ENCODE measurements at regions not wholly inside any gene's neighbourhood (a gene's known extent, or its start where the extent isn't known, plus 50 kb on each side); places are given as distances from the start of the nearest gene placed in this dataset.
A peak's percentile ranks its signal among the peaks of the same experiment; 100 is the strongest.
"Not testable (repeated sequence)": the region's sequence is repeated elsewhere in the genome, so short reads cannot be mapped to it uniquely, and the experiment has no call there.

DNA sequence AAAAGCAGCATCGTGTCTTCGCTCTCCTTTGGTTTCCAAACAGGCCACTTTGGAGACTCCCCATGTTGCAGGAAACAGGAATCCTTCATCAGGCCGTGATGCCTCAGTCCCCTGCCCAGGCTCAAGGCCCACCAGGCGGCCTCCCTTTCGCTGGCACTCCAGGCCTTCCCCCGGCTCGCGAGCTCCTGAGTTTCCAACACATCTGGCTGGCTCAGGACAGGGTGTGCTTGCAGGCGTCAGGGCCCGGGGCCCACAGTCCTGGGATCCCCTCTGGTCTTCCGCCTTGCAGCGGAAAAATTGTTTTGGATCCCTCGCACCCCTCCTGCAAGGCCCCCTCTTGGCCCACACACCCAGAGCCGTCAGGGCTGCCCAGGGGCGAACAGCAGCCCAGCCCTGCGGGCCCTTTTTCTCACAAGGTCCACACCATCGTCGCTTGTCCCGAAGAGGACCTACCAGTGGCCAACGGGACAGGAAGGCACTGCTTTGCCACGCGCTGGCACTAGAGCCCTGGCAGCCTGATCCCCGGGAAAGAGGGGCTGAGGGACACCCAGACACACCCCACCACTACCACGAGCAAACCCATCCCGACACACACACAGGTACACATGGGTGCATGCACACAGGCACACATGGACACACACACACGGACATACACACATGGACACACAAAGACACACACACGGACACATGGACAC is 1930.9 kb upstream of the DEFB115 start:
- H3K36me3 Mint-ChIP-seq (ENCODE audit: low read depth), result no peaks in the 10 kb centered on the region
- ATAC-seq (peak; percentile 14), DNase-seq (no peak)
- H3K27ac Mint-ChIP-seq, result no peak overlapping the region
- H3K27me3 Mint-ChIP-seq, result no peaks in the 10 kb centered on the region
- H3K4me3 Mint-ChIP-seq, result no peak overlapping the region
- peaks cover 2% of the 10 kb centered on the region for H3K9me3 ChIP-seq (ENCODE audit: control insufficient read depth, low read length, poor library complexity, severe bottlenecking)
- H3K4me1 Mint-ChIP-seq, result no peaks in the 10 kb centered on the region

DNA sequence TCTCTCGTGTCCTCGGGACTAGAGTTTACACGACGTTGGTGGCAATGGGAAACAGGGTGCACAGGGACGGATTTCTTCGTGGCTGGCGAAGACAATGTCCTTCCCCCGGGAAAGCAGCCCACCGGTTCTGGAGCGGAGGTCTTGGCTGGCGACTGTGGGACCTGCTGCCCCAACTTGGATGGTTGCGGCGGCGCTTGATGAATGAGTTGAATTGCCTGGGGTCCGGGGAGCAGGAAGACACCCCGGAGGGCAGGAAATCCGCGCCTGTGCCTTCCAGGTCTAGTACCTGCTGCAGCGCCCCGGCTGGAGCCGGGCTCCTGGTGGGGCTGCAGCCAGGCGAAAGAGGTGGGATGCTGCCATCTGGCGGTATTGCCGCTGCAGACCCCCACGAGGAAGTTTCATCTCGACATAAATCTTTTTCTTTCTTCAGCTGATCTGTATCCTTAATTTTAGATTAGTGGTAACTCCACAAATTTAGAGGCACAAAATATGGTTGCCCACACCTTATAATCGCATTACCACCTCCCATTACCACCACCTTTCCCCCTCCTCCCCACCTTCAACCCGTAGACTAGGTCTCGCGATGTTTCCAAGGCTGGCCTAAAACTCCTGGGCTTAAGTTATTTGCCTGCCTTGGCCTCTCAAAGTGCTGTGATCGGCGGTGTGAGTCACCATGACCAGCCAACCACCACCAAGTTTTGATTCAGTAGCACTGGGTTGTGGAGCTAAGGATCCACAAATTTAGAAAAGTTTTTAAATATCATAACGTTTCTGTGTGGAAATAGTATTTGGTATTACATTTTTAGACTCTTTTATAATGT is 1929.7 kb upstream of the DEFB115 start:
- not testable (repeated sequence) for H3K27ac Mint-ChIP-seq; ATAC-seq; DNase-seq; H3K4me3 Mint-ChIP-seq; H3K4me1 Mint-ChIP-seq; H3K9me3 ChIP-seq (ENCODE audit: control insufficient read depth, low read length, poor library complexity, severe bottlenecking); H3K27me3 Mint-ChIP-seq; H3K36me3 Mint-ChIP-seq (ENCODE audit: low read depth)

DNA sequence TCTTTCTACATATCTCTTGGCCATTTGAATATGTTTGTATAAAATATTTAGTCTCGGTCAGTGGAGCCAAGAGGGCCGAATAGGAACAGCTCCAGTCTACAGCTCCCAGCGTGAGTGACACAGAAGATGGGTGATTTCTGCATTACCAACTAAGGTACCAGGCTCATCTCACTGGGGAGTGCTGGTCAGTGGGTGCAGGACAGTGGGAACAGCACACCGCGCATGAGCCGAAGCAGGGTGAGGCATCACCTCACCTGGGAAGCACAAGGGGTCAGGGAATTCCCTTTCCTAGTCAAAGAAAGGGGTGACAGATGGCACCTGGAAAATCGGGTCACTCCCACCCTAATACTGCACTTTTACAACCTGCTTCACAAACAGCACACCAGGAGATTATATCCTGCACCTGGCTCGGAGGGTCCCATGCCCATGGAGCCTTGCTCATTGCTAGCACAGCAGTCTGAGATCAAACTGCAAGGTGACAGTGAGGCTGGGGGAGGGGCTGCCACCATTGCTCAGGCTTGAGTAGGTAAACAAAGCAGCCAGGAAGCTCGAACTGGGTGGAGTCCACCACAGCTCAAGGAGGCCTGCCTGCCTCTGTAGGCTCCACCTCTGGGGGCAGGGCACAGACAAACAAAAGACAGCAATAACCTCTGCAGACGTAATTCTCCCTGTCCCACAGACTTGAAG is 1926.9 kb upstream of the DEFB115 start:
- not testable (repeated sequence) for H3K27ac Mint-ChIP-seq; H3K9me3 ChIP-seq (ENCODE audit: control insufficient read depth, low read length, poor library complexity, severe bottlenecking); H3K36me3 Mint-ChIP-seq (ENCODE audit: low read depth); ATAC-seq; H3K4me3 Mint-ChIP-seq; H3K4me1 Mint-ChIP-seq; DNase-seq; H3K27me3 Mint-ChIP-seq

DNA sequence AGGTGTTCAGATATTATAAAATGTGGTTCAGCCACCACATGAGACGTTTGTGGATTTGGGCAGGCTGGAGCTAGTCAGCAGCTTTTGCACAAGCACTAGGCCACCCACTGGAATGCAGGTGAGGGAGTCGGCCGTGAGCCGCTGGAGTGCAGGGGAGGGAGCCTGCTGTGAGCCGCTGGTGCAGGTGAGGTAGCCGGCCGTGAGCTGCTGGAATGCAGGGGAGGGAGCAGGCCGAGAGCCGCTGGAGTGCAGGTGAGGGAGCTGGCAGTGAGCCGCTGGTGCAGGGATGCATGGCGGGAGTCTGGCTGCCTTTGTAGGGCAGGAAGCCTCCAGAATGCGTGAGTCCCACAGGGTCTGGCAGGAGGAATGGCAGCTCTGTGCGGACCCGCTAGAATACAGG is 1907.6 kb upstream of the DEFB115 start:
- ATAC-seq, result no peak
- H3K9me3 ChIP-seq (ENCODE audit: control insufficient read depth, low read length, poor library complexity, severe bottlenecking), result no peaks in the 10 kb centered on the region
- H3K36me3 Mint-ChIP-seq (ENCODE audit: low read depth), result no peaks in the 10 kb centered on the region
- H3K4me3 Mint-ChIP-seq, result no peak overlapping the region
- DNase-seq, result no peak
- H3K27ac Mint-ChIP-seq, result no peak overlapping the region
- no peaks in the 10 kb centered on the region for H3K27me3 Mint-ChIP-seq
- no peaks in the 10 kb centered on the region for H3K4me1 Mint-ChIP-seq

DNA sequence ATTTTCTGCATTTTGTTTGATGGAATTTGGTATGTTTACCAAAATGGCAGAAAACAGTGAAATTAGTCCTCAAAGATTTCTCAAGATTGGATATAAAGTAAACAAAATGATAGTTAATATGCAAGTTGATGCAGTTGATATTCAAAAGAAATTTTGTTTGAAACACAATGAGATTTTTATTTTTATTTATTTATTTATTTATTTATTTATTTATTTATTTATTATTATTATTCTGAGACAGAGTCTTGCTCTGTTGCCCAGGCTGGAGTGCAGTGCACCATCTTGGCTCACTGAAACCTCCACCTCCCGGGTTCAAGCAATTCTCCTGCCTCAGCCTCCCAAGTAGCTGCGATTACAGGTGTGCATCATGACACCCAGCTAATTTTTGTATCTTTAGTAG is 1881.5 kb upstream of the DEFB115 start:
- H3K4me3 Mint-ChIP-seq, ATAC-seq: not testable (repeated sequence)

DNA sequence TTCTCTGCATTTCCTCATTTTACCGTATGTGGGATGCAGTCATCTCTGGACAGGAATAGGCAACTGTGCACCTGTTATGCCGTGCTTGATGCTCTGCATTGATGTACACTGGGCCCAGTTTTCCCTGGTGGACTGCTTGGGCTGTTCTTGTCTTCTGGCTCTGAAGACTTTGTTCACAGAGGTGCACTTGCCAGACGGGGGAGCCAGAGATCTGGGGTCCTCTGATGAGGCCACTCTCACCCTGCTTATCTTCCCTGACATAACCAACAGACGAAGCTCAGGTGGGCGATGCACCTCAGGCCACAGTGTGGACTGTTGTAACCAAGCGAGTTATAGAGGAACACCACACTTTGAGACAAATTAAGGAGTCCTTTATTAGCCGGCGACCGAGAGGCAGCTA is 1864.6 kb upstream of the DEFB115 start:
- not testable (repeated sequence) for H3K36me3 Mint-ChIP-seq (ENCODE audit: low read depth); H3K9me3 ChIP-seq (ENCODE audit: control insufficient read depth, low read length, poor library complexity, severe bottlenecking); H3K4me1 Mint-ChIP-seq; H3K4me3 Mint-ChIP-seq; DNase-seq; H3K27ac Mint-ChIP-seq; H3K27me3 Mint-ChIP-seq; ATAC-seq

More for the DNA sequence above, 1881.5 kb upstream of the DEFB115 start:
- not testable (repeated sequence) for H3K27ac Mint-ChIP-seq; H3K27me3 Mint-ChIP-seq; DNase-seq; H3K36me3 Mint-ChIP-seq (ENCODE audit: low read depth); H3K4me1 Mint-ChIP-seq; H3K9me3 ChIP-seq (ENCODE audit: control insufficient read depth, low read length, poor library complexity, severe bottlenecking)

DNA sequence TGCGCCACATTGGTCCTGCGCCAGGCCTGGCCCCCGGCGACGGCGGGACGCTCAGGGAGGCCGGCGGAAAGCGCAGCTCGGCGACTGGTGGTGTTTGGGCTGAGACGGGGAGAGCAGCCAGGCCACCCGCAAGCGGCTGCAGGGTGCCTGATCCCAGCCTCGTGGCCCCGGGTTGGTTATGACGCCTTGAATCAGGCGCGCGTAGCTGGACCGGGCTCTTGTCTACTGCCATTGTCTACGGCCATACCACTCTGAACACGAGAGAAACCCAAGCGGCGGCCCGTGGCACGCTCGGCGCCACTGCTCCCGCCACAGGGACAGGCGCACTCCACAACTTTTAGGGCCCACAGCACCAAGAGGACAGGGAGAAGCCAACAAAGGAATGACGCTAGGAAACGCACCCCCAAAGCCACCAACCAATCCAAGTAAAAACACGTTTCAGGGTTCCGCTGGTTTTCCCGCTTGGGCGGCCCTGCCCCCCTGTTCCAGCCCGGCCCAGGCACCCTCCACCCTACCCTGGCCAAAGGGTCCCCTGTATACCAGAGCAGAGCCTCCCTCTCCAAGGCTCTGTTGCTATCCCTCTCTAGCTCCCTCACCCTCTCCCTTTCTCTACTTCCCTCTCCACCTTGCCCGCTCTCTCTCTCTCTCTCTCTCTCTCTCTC is 1849.3 kb upstream of the DEFB115 start:
- DNase-seq, result no peak
- H3K9me3 ChIP-seq (ENCODE audit: control insufficient read depth, low read length, poor library complexity, severe bottlenecking), result no peaks in the 10 kb centered on the region
- Mint-ChIP-seq H3K4me3 (no peak overlapping the region), H3K27ac (no peak overlapping the region), H3K36me3 (ENCODE audit: low read depth) (no peaks in the 10 kb centered on the region), H3K27me3 (no peaks in the 10 kb centered on the region), H3K4me1 (no peaks in the 10 kb centered on the region)
- no peak for ATAC-seq

DNA sequence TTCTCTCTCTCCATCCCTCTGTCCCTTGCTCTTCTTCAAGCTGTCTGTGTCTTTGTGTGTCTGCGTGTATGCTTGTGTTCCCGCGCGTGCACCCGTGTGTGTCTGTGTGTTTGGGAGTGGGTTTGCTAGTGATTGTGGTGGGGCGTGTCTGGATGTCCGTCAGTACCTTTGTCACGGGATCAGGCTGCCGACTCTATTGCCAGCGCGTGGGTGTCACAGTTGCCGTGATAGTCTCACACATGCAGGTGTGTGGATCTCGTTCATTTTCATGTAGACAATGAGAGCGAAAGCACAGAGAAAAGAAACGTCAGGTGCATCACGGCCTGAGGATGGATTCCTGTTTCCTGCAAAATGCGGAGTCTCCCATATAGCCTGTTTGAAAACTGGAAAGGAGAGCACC is 1848.8 kb upstream of the DEFB115 start:
- ATAC-seq; H3K27ac Mint-ChIP-seq; DNase-seq; H3K4me1 Mint-ChIP-seq; H3K4me3 Mint-ChIP-seq; H3K9me3 ChIP-seq (ENCODE audit: control insufficient read depth, low read length, poor library complexity, severe bottlenecking); H3K27me3 Mint-ChIP-seq; H3K36me3 Mint-ChIP-seq (ENCODE audit: low read depth): not testable (repeated sequence)

DNA sequence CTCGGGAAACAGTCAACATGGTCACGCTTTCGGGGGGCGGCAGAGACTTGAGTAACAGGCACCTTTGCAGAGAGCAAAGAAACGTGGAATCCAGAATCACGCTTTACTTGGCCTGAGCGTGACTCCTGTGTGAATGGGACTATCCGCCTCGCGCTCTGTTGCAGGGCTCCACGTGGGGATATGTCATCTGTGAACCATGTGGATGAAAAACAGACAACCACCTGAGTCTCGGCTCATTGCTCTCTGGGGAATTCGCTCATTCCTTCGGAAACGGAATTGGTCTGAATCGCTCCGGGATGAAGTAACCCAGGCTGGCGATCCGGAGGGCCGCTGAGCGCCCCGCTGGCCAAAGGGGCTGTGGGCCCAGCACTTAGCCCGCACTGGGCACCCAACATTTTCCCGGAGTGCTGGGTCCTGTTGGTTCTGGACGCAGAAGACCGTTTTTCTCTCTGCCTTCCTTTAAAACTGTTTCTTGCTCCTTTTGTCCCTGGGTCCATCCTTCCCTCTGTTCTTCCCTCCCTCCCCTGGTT is 1848.2 kb upstream of the DEFB115 start:
- DNase-seq; H3K9me3 ChIP-seq (ENCODE audit: control insufficient read depth, low read length, poor library complexity, severe bottlenecking); H3K27ac Mint-ChIP-seq; H3K4me1 Mint-ChIP-seq; H3K36me3 Mint-ChIP-seq (ENCODE audit: low read depth); H3K4me3 Mint-ChIP-seq; H3K27me3 Mint-ChIP-seq; ATAC-seq: not testable (repeated sequence)

DNA sequence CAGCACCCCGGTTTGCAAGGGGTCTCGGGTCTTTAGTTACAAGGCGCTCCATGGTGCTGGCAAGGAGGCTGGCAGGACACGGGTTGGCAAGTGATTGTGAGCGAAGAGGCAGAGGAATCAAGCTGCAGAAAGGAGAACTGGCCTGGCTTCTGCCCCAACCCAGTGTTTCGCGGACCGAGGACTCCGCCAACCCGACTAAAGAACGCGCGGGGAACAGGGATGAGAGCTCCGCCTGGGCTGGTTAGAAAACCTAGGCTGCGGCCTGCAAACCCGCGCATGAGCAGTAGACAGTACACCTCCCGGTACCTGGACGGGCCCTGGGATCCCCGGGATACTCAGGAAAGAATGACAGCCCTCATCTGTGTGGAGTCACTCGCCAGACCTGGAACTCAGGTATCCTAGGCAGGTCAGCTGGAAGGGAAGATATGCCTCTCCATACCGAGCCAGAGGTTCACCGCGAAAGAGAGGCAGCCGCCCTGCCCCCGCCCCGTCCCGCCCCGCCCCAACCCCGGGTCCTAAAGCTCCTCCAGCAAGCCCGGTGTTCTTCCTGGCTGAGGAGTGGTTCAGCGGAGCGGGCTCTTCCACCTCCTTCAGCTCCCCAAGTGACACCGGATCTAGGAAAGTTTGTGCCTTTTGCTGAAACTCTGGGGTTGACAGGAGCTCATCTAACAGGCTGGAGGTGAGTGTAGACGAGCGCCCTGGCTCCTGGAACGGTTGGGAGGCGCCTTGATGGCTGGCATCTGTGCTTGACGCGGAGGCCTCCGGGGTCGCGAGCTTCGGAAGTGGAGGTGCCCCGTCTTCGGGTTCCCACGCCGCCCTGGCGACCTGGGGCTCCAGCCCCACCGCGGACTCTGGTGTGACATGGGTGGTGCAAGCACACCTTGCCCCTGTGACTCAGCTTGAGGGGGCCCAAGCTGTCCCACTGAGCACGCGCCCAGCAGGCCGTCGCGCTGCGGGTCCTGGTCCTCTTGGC is 1847.3 kb upstream of the DEFB115 start:
- H3K27me3 Mint-ChIP-seq, result no peaks in the 10 kb centered on the region
- H3K4me3 Mint-ChIP-seq, result no peak overlapping the region
- ATAC-seq, result no peak
- no peak overlapping the region for H3K27ac Mint-ChIP-seq
- no peaks in the 10 kb centered on the region for H3K9me3 ChIP-seq (ENCODE audit: control insufficient read depth, low read length, poor library complexity, severe bottlenecking)
- no peak for DNase-seq
- no peaks in the 10 kb centered on the region for H3K36me3 Mint-ChIP-seq (ENCODE audit: low read depth)
- H3K4me1 Mint-ChIP-seq, result no peaks in the 10 kb centered on the region

DNA sequence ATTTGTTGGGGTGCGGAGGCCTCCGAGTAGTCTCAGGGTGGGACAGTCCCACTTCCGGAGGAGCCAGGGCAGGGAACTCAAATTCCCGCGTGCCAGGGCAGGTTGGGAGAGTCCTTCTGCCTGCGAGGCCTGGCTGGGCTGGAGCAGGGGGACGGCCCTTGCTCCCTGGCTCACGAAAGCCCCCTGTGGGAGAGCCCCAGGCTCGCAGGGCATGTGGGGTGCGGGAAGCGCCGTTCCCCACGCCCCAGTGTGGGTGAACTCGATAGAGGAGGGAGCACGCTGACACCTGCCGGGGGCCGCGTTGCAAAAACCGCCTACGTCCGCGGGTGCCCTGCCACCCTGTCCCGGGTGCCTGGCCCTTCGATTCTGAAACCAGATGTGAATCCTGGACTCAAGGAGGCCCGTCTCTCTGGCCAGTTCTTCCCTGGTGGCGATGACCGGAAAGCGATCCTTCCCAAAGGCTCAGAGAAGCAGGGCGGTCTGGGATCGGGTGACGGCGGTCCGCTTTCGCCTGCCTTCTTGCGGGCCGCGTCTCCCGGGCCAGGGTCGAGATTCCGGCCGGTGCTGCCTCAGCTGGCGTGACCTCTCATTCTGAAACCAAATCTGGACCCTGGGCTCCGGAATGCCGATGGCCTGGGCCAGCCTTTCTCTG is 1846.5 kb upstream of the DEFB115 start:
- Mint-ChIP-seq H3K27me3 (no peaks in the 10 kb centered on the region), H3K4me1 (no peaks in the 10 kb centered on the region), H3K27ac (no peak overlapping the region), H3K4me3 (no peak overlapping the region), H3K36me3 (ENCODE audit: low read depth) (no peaks in the 10 kb centered on the region)
- ATAC-seq (no peak), DNase-seq (no peak)
- no peaks in the 10 kb centered on the region for H3K9me3 ChIP-seq (ENCODE audit: control insufficient read depth, low read length, poor library complexity, severe bottlenecking)

DNA sequence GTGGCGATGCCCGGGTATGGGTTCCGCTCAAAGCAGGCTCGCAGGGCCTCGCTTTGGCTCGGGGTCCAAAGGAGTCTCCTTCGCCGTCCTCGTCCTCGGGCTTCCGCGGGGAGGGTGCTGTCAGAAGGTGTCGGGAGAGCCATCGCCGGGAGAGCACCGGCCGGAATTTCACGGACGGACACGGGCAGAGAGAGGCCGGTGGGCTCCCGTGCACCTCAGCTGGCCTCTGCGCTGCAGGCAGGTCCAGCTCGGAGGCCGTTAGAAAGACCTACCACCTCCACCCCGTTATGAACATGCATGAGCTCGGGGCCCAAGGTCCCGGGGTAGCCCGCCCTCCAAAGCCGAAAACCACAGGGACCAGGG is 1846.0 kb upstream of the DEFB115 start:
- H3K36me3 Mint-ChIP-seq (ENCODE audit: low read depth); H3K27ac Mint-ChIP-seq; ATAC-seq; H3K9me3 ChIP-seq (ENCODE audit: control insufficient read depth, low read length, poor library complexity, severe bottlenecking); DNase-seq; H3K4me3 Mint-ChIP-seq; H3K4me1 Mint-ChIP-seq; H3K27me3 Mint-ChIP-seq: not testable (repeated sequence)

All from T-helper 17 cell (primary cell).